ENCODE measurements at regions not wholly inside any gene's neighbourhood (a gene's known extent, or its start where the extent isn't known, plus 50 kb on each side); places are given as distances from the start of the nearest gene placed in this dataset.
"Not testable (repeated sequence)": the region's sequence is repeated elsewhere in the genome, so short reads cannot be mapped to it uniquely, and the experiment has no call there.

DNA sequence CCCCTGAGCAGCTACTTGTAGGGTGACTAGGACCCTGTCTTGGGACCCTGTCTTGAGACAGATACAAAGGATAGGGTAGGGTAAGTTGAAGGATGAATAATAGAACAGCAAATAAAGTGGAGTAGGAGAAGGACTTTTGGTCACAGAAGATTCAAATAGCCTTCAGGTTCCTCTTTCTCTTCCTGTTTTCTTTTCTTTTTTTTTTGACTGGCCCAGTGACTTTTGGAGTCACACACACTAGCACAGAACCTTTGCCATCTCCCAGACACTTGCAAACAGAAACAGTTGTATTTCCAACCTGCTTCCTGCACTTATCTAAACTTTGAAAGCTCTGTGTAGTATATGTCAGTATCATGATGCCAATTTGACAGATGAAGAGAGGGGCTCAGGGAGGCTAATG is 108.2 kb downstream of the TDRD15 start:
- DNase-seq (ENCODE audit: low read depth): no peak
- Histone ChIP-seq H3K9ac (ENCODE audit: low read length) (no peak overlapping the region), H3K4me1 (ENCODE audit: control insufficient read depth, insufficient read depth, low read length) (peaks cover 8% of the 10 kb centered on the region)

DNA sequence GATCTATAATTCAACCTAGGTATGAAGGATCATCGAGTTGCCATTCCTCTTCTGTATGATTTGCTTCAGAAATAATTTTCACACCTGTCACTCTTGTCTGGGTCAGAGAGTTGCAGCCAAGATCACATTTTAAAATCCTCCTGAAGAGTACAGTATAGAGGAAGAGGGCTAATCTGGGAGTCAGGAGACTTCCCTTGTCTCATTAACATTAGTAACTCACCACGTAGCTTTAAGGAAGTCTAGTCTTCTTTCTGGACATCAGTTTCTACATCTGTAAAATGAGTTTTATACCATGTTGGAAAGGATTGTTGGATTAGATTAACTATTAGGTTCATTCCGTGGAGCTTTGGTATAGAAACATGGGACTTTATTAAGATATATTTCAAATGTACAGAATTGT is 109.4 kb downstream of the TDRD15 start:
- Histone ChIP-seq H3K4me3 (ENCODE audit: low read length) (no peak overlapping the region), H3K27me3 (replicated peaks; ENCODE audit: control insufficient read depth, insufficient read depth, low read length) (peaks cover 4% of the 10 kb centered on the region), H3K36me3 (ENCODE audit: control insufficient read depth, insufficient read depth, low read length, severe bottlenecking) (no peaks in the 10 kb centered on the region), H3K9ac (ENCODE audit: low read length) (no peak overlapping the region), H3K9me3 (ENCODE audit: control insufficient read depth, low read length) (no peaks in the 10 kb centered on the region), H3K4me1 (ENCODE audit: control insufficient read depth, insufficient read depth, low read length) (peaks cover 8% of the 10 kb centered on the region)
- no peak for DNase-seq (ENCODE audit: low read depth)

More for the DNA sequence above, 108.2 kb downstream of the TDRD15 start:
- Histone ChIP-seq H3K4me3 (ENCODE audit: low read length) (no peak overlapping the region), H3K36me3 (ENCODE audit: control insufficient read depth, insufficient read depth, low read length, severe bottlenecking) (no peaks in the 10 kb centered on the region), H3K27me3 (replicated peaks; ENCODE audit: control insufficient read depth, insufficient read depth, low read length) (peaks cover 4% of the 10 kb centered on the region), H3K9me3 (ENCODE audit: control insufficient read depth, low read length) (no peaks in the 10 kb centered on the region)

- Histone ChIP-seq H3K9ac (ENCODE audit: low read length) (no peak overlapping the region), H3K27me3 (replicated peaks; ENCODE audit: control insufficient read depth, insufficient read depth, low read length) (peaks cover 4% of the 10 kb centered on the region), H3K4me1 (ENCODE audit: control insufficient read depth, insufficient read depth, low read length) (peaks cover 6% of the 10 kb centered on the region), H3K9me3 (ENCODE audit: control insufficient read depth, low read length) (no peaks in the 10 kb centered on the region), H3K36me3 (ENCODE audit: control insufficient read depth, insufficient read depth, low read length, severe bottlenecking) (no peaks in the 10 kb centered on the region), H3K4me3 (ENCODE audit: low read length) (no peak overlapping the region)
- no peak for DNase-seq (ENCODE audit: low read depth)
Measured at GRCh38 chr2:21234001-21234400, 110.2 kb downstream of the TDRD15 start.

- Histone ChIP-seq H3K4me1 (ENCODE audit: control insufficient read depth, insufficient read depth, low read length) (no peaks in the 10 kb centered on the region), H3K36me3 (ENCODE audit: control insufficient read depth, insufficient read depth, low read length, severe bottlenecking) (no peaks in the 10 kb centered on the region), H3K9ac (ENCODE audit: low read length) (no peak overlapping the region), H3K27me3 (replicated peaks; ENCODE audit: control insufficient read depth, insufficient read depth, low read length) (peaks cover 4% of the 10 kb centered on the region), H3K4me3 (ENCODE audit: low read length) (no peak overlapping the region), H3K9me3 (ENCODE audit: control insufficient read depth, low read length) (no peaks in the 10 kb centered on the region)
- DNase-seq (ENCODE audit: low read depth): no peak
Measured at GRCh38 chr2:21234464-21235120, 110.8 kb downstream of the TDRD15 start.

GRCh38 chr2:21239749-21240148 is 116.0 kb downstream of the TDRD15 start:
- H3K9me3 ChIP-seq (ENCODE audit: control insufficient read depth, low read length); H3K27me3 ChIP-seq (replicated peaks; ENCODE audit: control insufficient read depth, insufficient read depth, low read length); H3K36me3 ChIP-seq (ENCODE audit: control insufficient read depth, insufficient read depth, low read length, severe bottlenecking); H3K4me3 ChIP-seq (ENCODE audit: low read length); DNase-seq (ENCODE audit: low read depth); H3K4me1 ChIP-seq (ENCODE audit: control insufficient read depth, insufficient read depth, low read length); H3K9ac ChIP-seq (ENCODE audit: low read length): not testable (repeated sequence)

GRCh38 chr2:21244161-21244560 is 120.4 kb downstream of the TDRD15 start:
- Histone ChIP-seq H3K4me3 (ENCODE audit: low read length) (no peak overlapping the region), H3K27me3 (replicated peaks; ENCODE audit: control insufficient read depth, insufficient read depth, low read length) (peaks cover 6% of the 10 kb centered on the region), H3K36me3 (ENCODE audit: control insufficient read depth, insufficient read depth, low read length, severe bottlenecking) (no peaks in the 10 kb centered on the region), H3K4me1 (ENCODE audit: control insufficient read depth, insufficient read depth, low read length) (no peaks in the 10 kb centered on the region), H3K9ac (ENCODE audit: low read length) (no peak overlapping the region), H3K9me3 (ENCODE audit: control insufficient read depth, low read length) (no peaks in the 10 kb centered on the region)
- DNase-seq (ENCODE audit: low read depth): no peak

DNA sequence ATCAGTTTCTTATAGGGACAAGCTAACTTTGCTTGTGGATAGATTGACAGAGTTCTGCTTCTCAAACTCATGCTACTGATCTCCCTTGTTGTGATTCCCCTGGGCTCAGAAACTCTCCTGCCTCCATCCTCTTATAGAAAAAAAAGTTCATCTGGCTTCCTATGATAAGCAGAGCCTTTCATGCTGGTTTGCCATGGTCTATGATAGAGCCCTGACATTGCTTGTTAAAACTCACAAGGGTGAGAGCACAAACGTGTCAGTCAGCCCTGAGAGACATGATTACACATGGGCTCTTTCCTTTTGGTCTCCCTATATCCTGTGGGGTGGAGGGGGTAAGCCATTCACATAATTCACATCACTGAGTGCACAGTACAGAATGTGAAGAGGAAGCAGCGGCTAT is 121.8 kb downstream of the TDRD15 start:
- no peaks in the 10 kb centered on the region for H3K4me1 ChIP-seq (ENCODE audit: control insufficient read depth, insufficient read depth, low read length)
- no peak for DNase-seq (ENCODE audit: low read depth)
- peaks cover 6% of the 10 kb centered on the region for H3K27me3 ChIP-seq (replicated peaks; ENCODE audit: control insufficient read depth, insufficient read depth, low read length)
- H3K4me3 ChIP-seq (ENCODE audit: low read length): no peak overlapping the region
- no peak overlapping the region for H3K9ac ChIP-seq (ENCODE audit: low read length)
- no peaks in the 10 kb centered on the region for H3K36me3 ChIP-seq (ENCODE audit: control insufficient read depth, insufficient read depth, low read length, severe bottlenecking)
- no peaks in the 10 kb centered on the region for H3K9me3 ChIP-seq (ENCODE audit: control insufficient read depth, low read length)

DNA sequence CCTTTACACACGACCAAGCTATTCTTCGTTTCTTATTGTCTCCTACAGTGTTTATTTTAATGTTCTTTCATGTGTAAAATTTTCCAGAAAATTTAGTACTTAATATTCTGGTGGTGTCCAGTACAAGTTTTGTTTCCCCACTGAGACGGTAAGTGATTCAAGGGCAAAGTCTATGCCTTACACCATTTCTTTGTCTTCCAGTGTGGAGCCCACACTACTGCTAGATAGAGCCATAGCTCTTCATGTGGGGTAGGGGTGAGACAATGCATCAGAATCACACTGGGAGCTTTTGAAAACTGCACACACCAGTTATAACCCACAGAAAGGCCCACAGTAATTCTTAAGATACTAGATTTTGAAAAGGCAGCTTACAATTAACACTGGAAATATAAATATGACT is 125.6 kb downstream of the TDRD15 start:
- H3K4me3 ChIP-seq (ENCODE audit: low read length): no peak overlapping the region
- no peak for DNase-seq (ENCODE audit: low read depth)
- H3K4me1 ChIP-seq (ENCODE audit: control insufficient read depth, insufficient read depth, low read length): no peaks in the 10 kb centered on the region
- H3K27me3 ChIP-seq (replicated peaks; ENCODE audit: control insufficient read depth, insufficient read depth, low read length): peaks cover 6% of the 10 kb centered on the region
- H3K9ac ChIP-seq (ENCODE audit: low read length): no peak overlapping the region
- no peaks in the 10 kb centered on the region for H3K9me3 ChIP-seq (ENCODE audit: control insufficient read depth, low read length)
- H3K36me3 ChIP-seq (ENCODE audit: control insufficient read depth, insufficient read depth, low read length, severe bottlenecking): no peaks in the 10 kb centered on the region

DNA sequence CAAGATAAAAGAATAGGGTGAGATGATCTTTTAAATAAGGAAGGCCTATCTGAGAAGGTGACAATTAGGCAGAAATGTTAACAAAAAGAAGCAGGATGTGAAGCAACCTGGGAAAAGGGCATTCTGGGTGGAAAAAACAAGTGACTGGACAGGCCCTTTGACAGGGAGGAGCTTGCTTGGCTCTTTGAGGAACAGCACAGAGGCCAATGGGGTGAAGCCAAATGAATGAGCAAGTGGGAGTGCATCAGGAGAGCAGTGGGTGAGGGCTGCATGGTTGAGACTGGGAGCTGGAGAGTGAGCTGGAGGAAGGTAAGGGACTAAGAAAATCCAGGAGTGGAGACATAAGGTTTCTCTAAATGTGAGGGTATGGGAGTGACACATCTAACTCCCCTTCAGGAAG is 126.9 kb downstream of the TDRD15 start:
- no peaks in the 10 kb centered on the region for H3K9me3 ChIP-seq (ENCODE audit: control insufficient read depth, low read length)
- no peaks in the 10 kb centered on the region for H3K36me3 ChIP-seq (ENCODE audit: control insufficient read depth, insufficient read depth, low read length, severe bottlenecking)
- H3K27me3 ChIP-seq (replicated peaks; ENCODE audit: control insufficient read depth, insufficient read depth, low read length): no peaks in the 10 kb centered on the region
- H3K4me1 ChIP-seq (ENCODE audit: control insufficient read depth, insufficient read depth, low read length): no peaks in the 10 kb centered on the region
- DNase-seq (ENCODE audit: low read depth): no peak
- H3K4me3 ChIP-seq (ENCODE audit: low read length): no peak overlapping the region
- no peak overlapping the region for H3K9ac ChIP-seq (ENCODE audit: low read length)

DNA sequence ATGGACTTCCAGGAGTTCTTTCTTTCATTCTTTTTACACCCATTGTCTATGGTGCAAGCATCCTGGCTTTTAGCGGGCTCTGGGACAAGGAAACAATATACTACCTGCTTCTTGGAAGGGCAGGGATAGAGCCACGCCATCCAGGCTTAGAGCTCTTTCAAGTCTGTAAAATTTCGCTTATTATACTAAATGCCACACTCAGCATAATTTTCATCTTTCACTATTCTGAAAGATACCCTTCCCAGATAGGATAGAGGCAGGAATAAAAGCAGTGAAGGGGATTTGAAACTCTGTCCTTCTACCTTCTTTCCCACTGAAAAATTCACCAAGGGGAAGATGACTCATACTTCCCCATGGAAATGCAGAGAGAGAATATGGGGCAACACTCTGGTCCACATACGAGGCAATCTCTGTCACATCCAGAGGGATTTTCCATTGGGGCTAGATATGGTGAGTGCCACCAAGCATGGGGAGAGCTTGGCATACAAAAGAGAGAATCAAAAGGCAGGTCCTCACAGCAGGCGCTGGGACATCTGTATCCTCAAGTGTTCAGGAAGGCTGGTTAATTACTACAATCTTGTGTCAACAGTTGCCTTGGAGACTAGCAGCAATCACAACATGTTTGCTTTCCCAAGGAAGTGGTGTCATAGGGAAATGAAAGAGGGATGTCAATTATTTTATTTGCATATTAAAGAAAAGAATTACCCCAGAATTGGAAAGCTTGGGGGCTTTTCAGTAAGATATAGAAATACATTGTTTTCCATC is 127.6 kb downstream of the TDRD15 start:
- DNase-seq (ENCODE audit: low read depth): no peak
- Histone ChIP-seq H3K4me1 (ENCODE audit: control insufficient read depth, insufficient read depth, low read length) (no peaks in the 10 kb centered on the region), H3K36me3 (ENCODE audit: control insufficient read depth, insufficient read depth, low read length, severe bottlenecking) (no peaks in the 10 kb centered on the region), H3K9me3 (ENCODE audit: control insufficient read depth, low read length) (no peaks in the 10 kb centered on the region), H3K27me3 (replicated peaks; ENCODE audit: control insufficient read depth, insufficient read depth, low read length) (no peaks in the 10 kb centered on the region), H3K9ac (ENCODE audit: low read length) (no peak overlapping the region), H3K4me3 (ENCODE audit: low read length) (no peak overlapping the region)

DNA sequence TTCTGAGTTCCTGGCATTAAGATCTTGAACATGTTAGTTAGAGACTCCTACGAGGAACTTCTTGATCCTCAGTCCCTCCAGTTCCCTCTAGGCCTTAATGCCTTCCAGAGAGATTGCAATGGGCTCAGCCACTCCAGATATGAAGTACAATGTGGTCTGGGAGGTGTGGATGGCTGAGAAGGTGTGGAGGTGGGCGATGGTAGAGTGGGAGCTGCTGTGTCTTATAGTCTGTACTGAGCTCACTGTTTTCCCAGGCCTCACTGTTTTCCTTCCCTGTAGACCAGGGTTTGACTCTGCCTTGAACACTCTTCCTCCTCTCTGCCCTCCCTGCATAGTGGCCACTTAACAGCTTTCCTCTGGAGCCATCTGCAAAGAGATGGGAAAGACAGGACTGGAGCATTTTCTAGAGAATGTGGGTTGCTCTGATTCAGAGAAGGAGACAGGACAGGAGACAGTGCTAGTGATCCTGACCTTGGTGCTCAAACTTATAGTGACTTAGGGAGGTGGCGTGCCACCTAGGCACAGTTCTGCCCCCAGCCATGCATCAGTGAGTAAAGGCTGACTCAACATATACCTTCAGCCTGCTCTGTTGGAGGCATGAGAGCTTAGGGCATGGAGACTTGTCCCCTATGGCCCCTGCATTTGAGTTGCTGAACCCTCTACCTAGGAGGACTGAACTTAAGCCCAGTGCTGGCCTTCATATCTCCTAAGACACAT is 129.7 kb downstream of the TDRD15 start:
- Histone ChIP-seq H3K27me3 (replicated peaks; ENCODE audit: control insufficient read depth, insufficient read depth, low read length) (no peaks in the 10 kb centered on the region), H3K36me3 (ENCODE audit: control insufficient read depth, insufficient read depth, low read length, severe bottlenecking) (no peaks in the 10 kb centered on the region), H3K9ac (ENCODE audit: low read length) (no peak overlapping the region), H3K9me3 (ENCODE audit: control insufficient read depth, low read length) (no peaks in the 10 kb centered on the region), H3K4me3 (ENCODE audit: low read length) (no peak overlapping the region), H3K4me1 (ENCODE audit: control insufficient read depth, insufficient read depth, low read length) (no peaks in the 10 kb centered on the region)
- no peak for DNase-seq (ENCODE audit: low read depth)
